ENCODE measurements at regions not wholly inside any gene's neighbourhood (a gene's known extent, or its start where the extent isn't known, plus 50 kb on each side); places are given as distances from the start of the nearest gene placed in this dataset.
"Not testable (repeated sequence)": the region's sequence is repeated elsewhere in the genome, so short reads cannot be mapped to it uniquely, and the experiment has no call there.

- H3K36me3 Mint-ChIP-seq, result no peaks in the 10 kb centered on the region
Measured at GRCh38 chr3:18194431-18194830, 230.7 kb downstream of the SATB1 start.

GRCh38 chr3:18190646-18191045, 234.5 kb downstream of the SATB1 start:
- H3K9me3 Mint-ChIP-seq, result peaks cover 4% of the 10 kb centered on the region
- no peak overlapping the region for H3K27ac Mint-ChIP-seq
- no peak for DNase-seq (ENCODE audit: extremely low spot score, unreplicated experiment)
- no peaks in the 10 kb centered on the region for H3K27me3 Mint-ChIP-seq
- no peaks in the 10 kb centered on the region for H3K36me3 Mint-ChIP-seq
- H3K4me1 Mint-ChIP-seq (ENCODE audit: unreplicated experiment), result peaks cover 7% of the 10 kb centered on the region
- no peak overlapping the region for H3K4me3 Mint-ChIP-seq
- no peak for TF ChIP-seq CTCF (conservative IDR thresholded peaks at IDR 0.05)

More at GRCh38 chr3:18194431-18194830, 230.7 kb downstream of the SATB1 start:
- DNase-seq (ENCODE audit: extremely low spot score, unreplicated experiment), result no peak
- H3K9me3 Mint-ChIP-seq, result peaks cover 18% of the 10 kb centered on the region
- TF ChIP-seq CTCF (conservative IDR thresholded peaks at IDR 0.05), result no peak
- no peak overlapping the region for H3K4me3 Mint-ChIP-seq
- no peak overlapping the region for H3K27ac Mint-ChIP-seq
- H3K4me1 Mint-ChIP-seq (ENCODE audit: unreplicated experiment), result peaks cover 1% of the 10 kb centered on the region
- no peaks in the 10 kb centered on the region for H3K27me3 Mint-ChIP-seq

- DNase-seq (ENCODE audit: extremely low spot score, unreplicated experiment), result no peak
Measured at GRCh38 chr3:18189282-18190050, 235.7 kb downstream of the SATB1 start.

GRCh38 chr3:18188491-18188890, 236.6 kb downstream of the SATB1 start:
- Mint-ChIP-seq H3K36me3 (no peaks in the 10 kb centered on the region), H3K9me3 (no peaks in the 10 kb centered on the region), H3K4me1 (ENCODE audit: unreplicated experiment) (peaks cover 7% of the 10 kb centered on the region), H3K27ac (no peak overlapping the region), H3K27me3 (no peaks in the 10 kb centered on the region), H3K4me3 (no peak overlapping the region)
- no peak for TF ChIP-seq CTCF (conservative IDR thresholded peaks at IDR 0.05)
- no peak for DNase-seq (ENCODE audit: extremely low spot score, unreplicated experiment)

More at GRCh38 chr3:18189282-18190050, 235.7 kb downstream of the SATB1 start:
- H3K27ac Mint-ChIP-seq, result peak overlapping the region; percentile 45
- H3K9me3 Mint-ChIP-seq, result peaks cover 2% of the 10 kb centered on the region
- H3K4me1 Mint-ChIP-seq (ENCODE audit: unreplicated experiment), result peaks cover 7% of the 10 kb centered on the region
- H3K27me3 Mint-ChIP-seq, result no peaks in the 10 kb centered on the region
- no peak for TF ChIP-seq CTCF (conservative IDR thresholded peaks at IDR 0.05)
- no peak overlapping the region for H3K4me3 Mint-ChIP-seq
- no peaks in the 10 kb centered on the region for H3K36me3 Mint-ChIP-seq

- Mint-ChIP-seq H3K4me1 (ENCODE audit: unreplicated experiment) (peaks cover 7% of the 10 kb centered on the region), H3K9me3 (no peaks in the 10 kb centered on the region), H3K36me3 (no peaks in the 10 kb centered on the region), H3K4me3 (no peak overlapping the region), H3K27me3 (no peaks in the 10 kb centered on the region), H3K27ac (no peak overlapping the region)
- DNase-seq (ENCODE audit: extremely low spot score, unreplicated experiment), result no peak
- TF ChIP-seq CTCF (conservative IDR thresholded peaks at IDR 0.05), result no peak
Measured at GRCh38 chr3:18185624-18186023, 239.5 kb downstream of the SATB1 start.

GRCh38 chr3:18182923-18183322, 242.2 kb downstream of the SATB1 start:
- H3K27ac Mint-ChIP-seq; H3K27me3 Mint-ChIP-seq; DNase-seq (ENCODE audit: extremely low spot score, unreplicated experiment); H3K4me3 Mint-ChIP-seq; H3K9me3 Mint-ChIP-seq; H3K36me3 Mint-ChIP-seq; H3K4me1 Mint-ChIP-seq (ENCODE audit: unreplicated experiment): not testable (repeated sequence)
